ENCODE measurements at regions not wholly inside any gene's neighbourhood (a gene's known extent, or its start where the extent isn't known, plus 50 kb on each side); places are given as distances from the start of the nearest gene placed in this dataset.

GRCh38 chr20:60485012-60485760 lies 527.0 kb downstream of the CDH26 start:
- Histone ChIP-seq H3K9ac (ENCODE audit: insufficient read depth in 1 of 2, low read length in 2 of 2) (no peak overlapping the region), H3K9me3 (ENCODE audit: control insufficient read depth in 4 of 4, insufficient read depth in 3 of 4, low read length in 3 of 4) (peaks cover 0 to 2% (median 0%) of the 10 kb centered on the region in 4 donors), H3K27me3 (ENCODE audit: control insufficient read depth in 3 of 3, insufficient read depth in 3 of 3, low read length in 2 of 3) (no peaks in the 10 kb centered on the region), H3K36me3 (ENCODE audit: control insufficient read depth in 4 of 4, insufficient read depth in 4 of 4, low read length in 4 of 4) (no peaks in the 10 kb centered on the region), H3K4me3 (no peak overlapping the region), H3K27ac (ENCODE audit: low read depth in 1 of 2, low read length in 1 of 2) (no peak overlapping the region), H3K4me1 (ENCODE audit: control insufficient read depth in 5 of 5, insufficient read depth in 5 of 5, low read length in 5 of 5) (peaks cover 0 to 90% (median 31%) of the 10 kb centered on the region in 5 donors)
- ATAC-seq (ENCODE audit: insufficient read depth, low FRiP score), result no peak
- 53 to 56% methylated on average over 20 of the region's 20 CpGs for WGBS, 2 donors
- no peak for TF ChIP-seq CTCF (IDR thresholded peaks at IDR 0.05; ENCODE audit: control extremely low read depth, extremely low read depth)
- peak in 2 of 3 donors; percentile 33 to 41 for DNase-seq

GRCh38 chr20:60486315-60486714 lies 528.1 kb downstream of the CDH26 start:
- no peaks in the 10 kb centered on the region for H3K27me3 ChIP-seq (ENCODE audit: control insufficient read depth in 3 of 3, insufficient read depth in 3 of 3, low read length in 2 of 3)
- H3K27ac ChIP-seq (ENCODE audit: low read depth in 1 of 2, low read length in 1 of 2), result no peak overlapping the region
- H3K36me3 ChIP-seq (ENCODE audit: control insufficient read depth in 4 of 4, insufficient read depth in 4 of 4, low read length in 4 of 4), result no peaks in the 10 kb centered on the region
- no peak for TF ChIP-seq CTCF (IDR thresholded peaks at IDR 0.05; ENCODE audit: control extremely low read depth, extremely low read depth)
- 80 to 82% methylated on average over 10 of the region's 10 CpGs for WGBS, 2 donors
- H3K9me3 ChIP-seq (ENCODE audit: control insufficient read depth in 4 of 4, insufficient read depth in 3 of 4, low read length in 3 of 4), result peaks cover 0 to 2% (median 0%) of the 10 kb centered on the region in 4 donors
- H3K4me1 ChIP-seq (ENCODE audit: control insufficient read depth in 5 of 5, insufficient read depth in 5 of 5, low read length in 5 of 5), result peaks cover 0 to 92% (median 29%) of the 10 kb centered on the region in 5 donors
- H3K9ac ChIP-seq (ENCODE audit: insufficient read depth in 1 of 2, low read length in 2 of 2), result no peak overlapping the region
- no peak overlapping the region for H3K4me3 ChIP-seq
- ATAC-seq (ENCODE audit: insufficient read depth, low FRiP score) (no peak), DNase-seq (peak; percentile 66 to 94 (median 76))

GRCh38 chr20:60486937-60487336 lies 528.7 kb downstream of the CDH26 start:
- Histone ChIP-seq H3K9me3 (ENCODE audit: control insufficient read depth in 4 of 4, insufficient read depth in 3 of 4, low read length in 3 of 4) (peaks cover 0 to 2% (median 0%) of the 10 kb centered on the region in 4 donors), H3K4me1 (ENCODE audit: control insufficient read depth in 5 of 5, insufficient read depth in 5 of 5, low read length in 5 of 5) (peaks cover 0 to 91% (median 29%) of the 10 kb centered on the region in 5 donors), H3K27ac (ENCODE audit: low read depth in 1 of 2, low read length in 1 of 2) (no peak overlapping the region), H3K27me3 (ENCODE audit: control insufficient read depth in 3 of 3, insufficient read depth in 3 of 3, low read length in 2 of 3) (no peaks in the 10 kb centered on the region), H3K4me3 (no peak overlapping the region), H3K9ac (ENCODE audit: insufficient read depth in 1 of 2, low read length in 2 of 2) (no peak overlapping the region), H3K36me3 (ENCODE audit: control insufficient read depth in 4 of 4, insufficient read depth in 4 of 4, low read length in 4 of 4) (no peaks in the 10 kb centered on the region)
- DNase-seq (no peak), ATAC-seq (ENCODE audit: insufficient read depth, low FRiP score) (no peak)
- TF ChIP-seq CTCF (IDR thresholded peaks at IDR 0.05; ENCODE audit: control extremely low read depth, extremely low read depth), result no peak
- 93 to 95% methylated on average over 8 of the region's 8 CpGs for WGBS, 2 donors

Data from lung (tissue), 11 donors.